Spleen (tissue), 11 donors: ENCODE measurements at regions not wholly inside any gene's neighbourhood (a gene's known extent, or its start where the extent isn't known, plus 50 kb on each side); places are given as distances from the start of the nearest gene placed in this dataset.
"Not testable (repeated sequence)": the region's sequence is repeated elsewhere in the genome, so short reads cannot be mapped to it uniquely, and the experiment has no call there.

ENCODE experiments used
- DNase-seq: peaks from one replicate; pipeline ENCODE4 v3.0.0-alpha.2; 2020
- H3K27ac ChIP-seq, 8 donors: fragments of 200-600 bp; sonication (generic) in 7 of 8; 1 replicate in 4 of 8; 2 replicates in 4 of 8; pipeline versions ENCODE4 v1.5.0 to v1.8.0; 2016 to 2021; ENCODE audit warnings: inconsistent platforms in 4 of 8, mild to moderate bottlenecking in 4 of 8, moderate library complexity in 1 of 8
- H3K27me3 ChIP-seq, 7 donors: fragments of 200-600 bp; sonication (generic) in 6 of 7; replicated peaks in 1 of 7; 1 replicate in 4 of 7; 2 replicates in 3 of 7; pipeline versions ENCODE4 v1.5.0 to v1.8.0; 2016 to 2021; ENCODE audit warnings: inconsistent platforms in 3 of 7, mild to moderate bottlenecking in 1 of 7
- H3K36me3 ChIP-seq, 6 donors: fragments of 200-600 bp; sonication (generic) in 5 of 6; 1 replicate in 4 of 6; 2 replicates in 2 of 6; pipeline versions ENCODE4 v1.5.0 to v1.8.0; 2016 to 2021; ENCODE audit warnings: inconsistent platforms in 2 of 6
- H3K4me1 ChIP-seq, 6 donors: fragments of 200-600 bp; sonication (generic) in 5 of 6; 1 replicate in 3 of 6; 2 replicates in 3 of 6; pipeline versions ENCODE4 v1.5.0 to v1.8.0; 2016 to 2021; ENCODE audit warnings: inconsistent platforms in 3 of 6
- H3K4me3 ChIP-seq, 8 donors: fragments of 200-600 bp; sonication (generic) in 7 of 8; 1 replicate in 4 of 8; 2 replicates in 4 of 8; pipeline versions ENCODE4 v1.5.0 to v1.8.0; 2016 to 2021; ENCODE audit warnings: inconsistent platforms in 4 of 8, mild to moderate bottlenecking in 4 of 8, moderate library complexity in 2 of 8
- H3K9me3 ChIP-seq, 8 donors: fragments of 200-600 bp; sonication (generic) in 7 of 8; 1 replicate in 4 of 8; 2 replicates in 4 of 8; pipeline versions ENCODE4 v1.5.0 to v1.8.0; 2016 to 2021; ENCODE audit warnings: inconsistent platforms in 4 of 8
- POLR2A ChIP-seq, 3 donors: fragments of 450-650 bp; IDR thresholded peaks; one replicate each; pipeline ENCODE4 v1.5.1; 2017; ENCODE audit warnings: antibody characterized with exemption in 3 of 3, mild to moderate bottlenecking in 1 of 3
- POLR2AphosphoS5 ChIP-seq, 3 donors: sonication (generic); formaldehyde crosslinking; IDR thresholded peaks; one replicate each; pipeline ENCODE4 v1.5.1; 2017; ENCODE audit warnings: antibody characterized with exemption in 3 of 3
- WGBS, 5 donors: extraction: QIAGEN DNeasy Blood & Tissue Kit in 3 of 5; methylation state at CpG; one replicate each; pipeline versions ENCODE4 v1.1.5 to v1.1.7; 2013 to 2018; 5-methylcytosine and 5-hydroxymethylcytosine counted together
- intact Hi-C: fragments of 100-400 bp; cut with DNase I; formaldehyde crosslinking; loops from one replicate; pipeline ENCODE4 v1.15.0; 2023; ENCODE audit warnings: low total_unique reads
- TF ChIP-seq, protein P1 (sequence below), 11 experiments: fragments of 200-600 bp in 7 of 11; fragments of 450-650 bp in 4 of 11; sonication (generic) in 4 of 11; IDR thresholded peaks in 8 of 11; conservative IDR thresholded peaks in 3 of 11; 1 replicate in 7 of 11; 2 replicates in 4 of 11; pipeline versions ENCODE4 v1.4.0 to v1.8.0; 2016 to 2021; ENCODE audit warnings: antibody characterized with exemption in 11 of 11, inconsistent platforms in 4 of 11, mild to moderate bottlenecking in 1 of 11
- donor health status: healthy with polysubstance abuse.
- donor health status: DM: no; HTN: no; CAD: no; lungs with moderate emphysema.
- donor health status: DM: no; HTN: no; CAD: no.
- donor health status: Bipolar disorder and iron deficiency.
- donor health status: healthy.
- donor health status: DM: no; HTN: no; CAD: no.
- donor health status: DM: yes; HTN: yes; CAD: no.

DNA sequence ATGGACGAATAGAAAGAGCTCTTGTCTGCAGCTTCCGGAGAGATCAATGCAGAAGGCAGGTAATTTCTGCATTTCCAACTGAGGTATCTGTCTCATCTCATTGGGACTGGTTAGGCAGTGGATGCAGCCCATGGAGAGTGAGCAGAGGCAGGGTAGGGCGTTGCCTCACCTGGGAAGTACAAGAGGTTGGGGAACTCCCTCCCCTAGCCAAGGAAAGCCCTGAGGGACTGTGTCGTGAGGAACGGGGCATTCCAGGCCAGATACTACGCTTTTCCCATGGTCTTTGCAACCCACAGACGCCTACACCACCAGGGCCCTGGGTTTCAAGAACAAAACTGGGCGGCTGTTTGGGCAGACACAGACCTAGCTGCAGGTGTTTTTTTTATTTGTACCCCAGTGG lies 186.3 kb downstream of the ETV1 start:
- TF ChIP-seq POLR2A (IDR thresholded peaks at IDR 0.05) (no peak), POLR2AphosphoS5 (IDR thresholded peaks at IDR 0.05) (no peak)
- TF ChIP-seq, protein P1, sequence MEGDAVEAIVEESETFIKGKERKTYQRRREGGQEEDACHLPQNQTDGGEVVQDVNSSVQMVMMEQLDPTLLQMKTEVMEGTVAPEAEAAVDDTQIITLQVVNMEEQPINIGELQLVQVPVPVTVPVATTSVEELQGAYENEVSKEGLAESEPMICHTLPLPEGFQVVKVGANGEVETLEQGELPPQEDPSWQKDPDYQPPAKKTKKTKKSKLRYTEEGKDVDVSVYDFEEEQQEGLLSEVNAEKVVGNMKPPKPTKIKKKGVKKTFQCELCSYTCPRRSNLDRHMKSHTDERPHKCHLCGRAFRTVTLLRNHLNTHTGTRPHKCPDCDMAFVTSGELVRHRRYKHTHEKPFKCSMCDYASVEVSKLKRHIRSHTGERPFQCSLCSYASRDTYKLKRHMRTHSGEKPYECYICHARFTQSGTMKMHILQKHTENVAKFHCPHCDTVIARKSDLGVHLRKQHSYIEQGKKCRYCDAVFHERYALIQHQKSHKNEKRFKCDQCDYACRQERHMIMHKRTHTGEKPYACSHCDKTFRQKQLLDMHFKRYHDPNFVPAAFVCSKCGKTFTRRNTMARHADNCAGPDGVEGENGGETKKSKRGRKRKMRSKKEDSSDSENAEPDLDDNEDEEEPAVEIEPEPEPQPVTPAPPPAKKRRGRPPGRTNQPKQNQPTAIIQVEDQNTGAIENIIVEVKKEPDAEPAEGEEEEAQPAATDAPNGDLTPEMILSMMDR (IDR thresholded peaks at IDR 0.05 in 8 of 11, conservative IDR thresholded peaks at IDR 0.05 in 3 of 11), result no peak
- DNase-seq, result no peak
- H3K9me3 ChIP-seq, result no peaks in the 10 kb centered on the region
- H3K36me3 ChIP-seq, result no peaks in the 10 kb centered on the region
- intact Hi-C loops, result no loop called here
- 73 to 88% (median 85%) methylated on average over 7 to 8 of the region's 8 CpGs for WGBS, 5 donors
- H3K27ac ChIP-seq, result no peak overlapping the region
- H3K4me1 ChIP-seq, result no peaks in the 10 kb centered on the region
- no peak overlapping the region for H3K4me3 ChIP-seq
- no peaks in the 10 kb centered on the region for H3K27me3 ChIP-seq

GRCh38 chr7:13806089-13806867 lies 183.2 kb downstream of the ETV1 start:
- WGBS, 5 donors, result 86 to 92% (median 90%) methylated on average over 29 to 33 of the region's 33 CpGs
- H3K36me3 ChIP-seq, DNase-seq: not testable (repeated sequence)

DNA sequence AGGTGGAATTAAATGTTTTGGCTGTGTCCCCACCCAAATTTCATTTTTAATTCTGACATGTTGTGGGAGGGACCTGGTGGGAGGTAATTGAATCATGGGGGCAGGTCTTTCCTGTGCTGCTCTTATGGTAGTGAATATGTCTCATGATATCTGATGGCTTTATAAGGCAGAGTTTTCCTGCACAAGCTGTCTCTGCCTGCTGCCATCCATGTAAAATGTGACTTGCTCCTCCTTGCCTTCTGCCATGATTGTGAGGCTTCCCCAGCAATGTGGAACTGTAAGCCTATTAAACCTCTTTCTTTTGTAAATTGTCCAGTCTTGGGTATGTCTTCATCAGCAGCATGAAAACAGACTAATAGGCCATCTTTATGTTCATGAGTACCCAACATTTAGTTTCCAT lies 172.2 kb downstream of the ETV1 start:
- H3K36me3 ChIP-seq, H3K27me3 ChIP-seq, intact Hi-C loops, DNase-seq, H3K27ac ChIP-seq, H3K4me3 ChIP-seq, H3K4me1 ChIP-seq: not testable (repeated sequence)
- peaks cover 0 to 14% (median 8%) of the 10 kb centered on the region in 8 donors for H3K9me3 ChIP-seq

More at GRCh38 chr7:13806089-13806867, 183.2 kb downstream of the ETV1 start:
- H3K27me3 ChIP-seq, H3K4me1 ChIP-seq, H3K27ac ChIP-seq, intact Hi-C loops, H3K9me3 ChIP-seq, H3K4me3 ChIP-seq: not testable (repeated sequence)

- H3K27me3 ChIP-seq, result no peaks in the 10 kb centered on the region
- H3K36me3 ChIP-seq, result no peaks in the 10 kb centered on the region
- no peak overlapping the region for H3K27ac ChIP-seq
- H3K4me1 ChIP-seq, result no peaks in the 10 kb centered on the region
- no peak overlapping the region for H3K4me3 ChIP-seq
- no peak for DNase-seq
- WGBS, 5 donors, result 85 to 91% (median 86%) methylated on average over 3 of the region's 3 CpGs
- H3K9me3 ChIP-seq, result peaks cover 0 to 11% (median 8%) of the 10 kb centered on the region in 8 donors
- TF ChIP-seq POLR2AphosphoS5 (IDR thresholded peaks at IDR 0.05), result no peak
- TF ChIP-seq POLR2A (IDR thresholded peaks at IDR 0.05), result no peak
- TF ChIP-seq, protein P1 (IDR thresholded peaks at IDR 0.05 in 8 of 11, conservative IDR thresholded peaks at IDR 0.05 in 3 of 11), result no peak
- intact Hi-C loops, result no loop called here
These were observed 168.2 kb downstream of the ETV1 start for GRCh38 chr7:13821152-13821787.

GRCh38 chr7:13822678-13823077 lies 166.8 kb downstream of the ETV1 start:
- intact Hi-C loops, result no loop called here
- TF ChIP-seq, protein P1 (IDR thresholded peaks at IDR 0.05 in 8 of 11, conservative IDR thresholded peaks at IDR 0.05 in 3 of 11), result no peak
- no peak for TF ChIP-seq POLR2A (IDR thresholded peaks at IDR 0.05)
- no peak for TF ChIP-seq POLR2AphosphoS5 (IDR thresholded peaks at IDR 0.05)
- DNase-seq, result no peak
- H3K9me3 ChIP-seq, result peaks cover 0 to under 1% (median 0%) of the 10 kb centered on the region in 8 donors
- no peaks in the 10 kb centered on the region for H3K36me3 ChIP-seq
- H3K4me3 ChIP-seq, result no peak overlapping the region
- no peaks in the 10 kb centered on the region for H3K4me1 ChIP-seq
- WGBS, 5 donors, result 83 to 92% (median 89%) methylated on average over 3 of the region's 3 CpGs
- no peak overlapping the region for H3K27ac ChIP-seq
- no peaks in the 10 kb centered on the region for H3K27me3 ChIP-seq
